HUES64 (cell line): ENCODE measurements at regions not wholly inside any gene's neighbourhood (a gene's known extent, or its start where the extent isn't known, plus 50 kb on each side); places are given as distances from the start of the nearest gene placed in this dataset.

ENCODE experiments used
- H3K27ac ChIP-seq: 2 replicates; pipeline ENCODE4 v1.7.0; 2013; ENCODE audit warnings: low read depth, low read length, inconsistent platforms
- H3K27me3 ChIP-seq: 2 replicates; pipeline ENCODE4 v1.6.1; 2013; ENCODE audit warnings: mild to moderate bottlenecking, low read length; ENCODE audit not compliant: insufficient read depth
- H3K36me3 ChIP-seq: 2 replicates; pipeline ENCODE4 v1.6.1; 2013; ENCODE audit warnings: mild to moderate bottlenecking, low read length; ENCODE audit not compliant: insufficient read depth
- H3K4me1 ChIP-seq: 2 replicates; pipeline ENCODE4 v1.6.1; 2013; ENCODE audit warnings: mild to moderate bottlenecking, low read length, moderate library complexity; ENCODE audit not compliant: insufficient read depth
- H3K4me3 ChIP-seq: 2 replicates; pipeline ENCODE4 v1.5.1; 2013; ENCODE audit warnings: mild to moderate bottlenecking, low read length, moderate library complexity
- H3K9ac ChIP-seq: 2 replicates; pipeline ENCODE4 v1.6.1; 2013; ENCODE audit warnings: mild to moderate bottlenecking, low read depth, low read length
- H3K9me3 ChIP-seq: 2 replicates; pipeline ENCODE4 v1.6.1; 2013; ENCODE audit warnings: low read depth, low read length; ENCODE audit not compliant: insufficient read depth
- WGBS: fragments of 150-250, 120-280 bp; methylation state at CpG from one replicate; pipeline ENCODE4 v1.1.7; 2013; ENCODE audit warnings: missing lambda C conversion rate; 5-methylcytosine and 5-hydroxymethylcytosine counted together

DNA sequence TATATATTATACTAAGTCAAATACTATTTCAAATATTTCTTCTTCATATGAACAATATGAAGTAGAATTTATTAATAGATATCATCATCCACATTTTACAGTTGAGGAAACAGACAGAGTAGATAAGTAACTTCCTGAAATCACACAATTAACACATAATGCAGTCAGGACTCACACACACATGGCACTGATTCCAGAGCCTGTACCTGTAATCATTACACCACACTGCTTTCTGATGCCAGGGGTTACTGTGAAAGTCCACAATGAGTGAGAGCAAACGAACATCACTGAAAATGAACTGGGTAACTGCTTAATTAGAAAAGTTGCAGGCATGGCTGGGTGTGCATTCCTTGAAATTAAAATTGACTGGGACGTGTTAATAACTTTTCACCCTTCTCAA lies 169.3 kb upstream of the IFNG-AS1 start:
- Histone ChIP-seq H3K4me1 (no peaks in the 10 kb centered on the region), H3K4me3 (no peak overlapping the region), H3K9me3 (peaks cover 17% of the 10 kb centered on the region), H3K27ac (no peak overlapping the region), H3K36me3 (no peaks in the 10 kb centered on the region), H3K27me3 (no peaks in the 10 kb centered on the region), H3K9ac (no peak overlapping the region)
- WGBS, result 96% methylated on average over 2 of the region's 2 CpGs

DNA sequence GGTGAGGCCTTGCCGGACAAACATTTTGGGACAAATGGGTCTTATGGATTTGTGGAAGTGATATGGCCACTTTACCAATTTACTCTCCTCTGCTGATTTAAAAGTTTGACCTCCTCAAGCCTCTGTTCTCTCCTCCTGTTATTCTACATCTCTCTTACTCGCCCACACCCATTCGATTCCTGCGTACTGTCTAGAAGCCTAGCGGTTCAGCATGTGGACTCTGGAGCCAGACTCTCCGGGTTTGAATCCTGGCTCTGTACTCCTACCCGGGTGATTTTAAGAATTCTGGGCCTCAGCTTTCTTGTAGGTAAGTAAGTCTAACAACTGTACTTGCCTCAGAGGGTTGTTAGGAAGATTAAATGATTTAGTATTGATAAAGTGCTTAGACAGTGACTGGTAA lies 168.6 kb upstream of the IFNG-AS1 start:
- 88% methylated on average over 7 of the region's 7 CpGs for WGBS
- peaks cover 14% of the 10 kb centered on the region for H3K9me3 ChIP-seq
- H3K9ac ChIP-seq, result no peak overlapping the region
- no peaks in the 10 kb centered on the region for H3K36me3 ChIP-seq
- no peak overlapping the region for H3K27ac ChIP-seq
- H3K4me1 ChIP-seq, result no peaks in the 10 kb centered on the region
- no peak overlapping the region for H3K4me3 ChIP-seq
- no peaks in the 10 kb centered on the region for H3K27me3 ChIP-seq

- Histone ChIP-seq H3K4me1 (peaks cover 8% of the 10 kb centered on the region; the same call in 1 of the 2 replicates), H3K27me3 (no peaks in the 10 kb centered on the region), H3K9ac (no peak overlapping the region), H3K27ac (no peak overlapping the region), H3K9me3 (no peaks in the 10 kb centered on the region), H3K36me3 (no peaks in the 10 kb centered on the region), H3K4me3 (no peak overlapping the region)
- WGBS, result 93% methylated on average over 1 of the region's 1 CpG
Measured at GRCh38 chr12:67822826-67823225, 166.4 kb upstream of the IFNG-AS1 start.

DNA sequence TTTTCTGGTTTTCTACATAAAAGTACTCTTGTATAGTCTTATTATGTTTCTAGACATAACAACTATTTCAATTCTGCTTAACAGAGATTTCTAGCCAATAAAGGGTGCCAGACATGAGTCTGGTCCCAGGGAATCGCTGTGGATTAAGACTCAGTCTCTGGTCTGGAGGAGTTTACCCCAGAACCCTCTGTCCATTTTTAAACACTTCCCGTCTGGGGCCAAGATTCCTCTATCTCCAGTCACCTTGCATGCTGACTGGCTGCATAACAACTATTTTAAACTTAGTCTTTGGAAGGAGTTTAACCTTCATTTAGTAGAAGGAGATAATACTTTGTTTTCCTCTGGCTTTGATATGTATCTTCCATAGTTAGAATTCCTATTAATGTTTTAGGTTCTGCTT lies 163.1 kb upstream of the IFNG-AS1 start:
- Histone ChIP-seq H3K27me3 (no peaks in the 10 kb centered on the region), H3K27ac (no peak overlapping the region)
- 93% methylated on average over 2 of the region's 2 CpGs for WGBS

DNA sequence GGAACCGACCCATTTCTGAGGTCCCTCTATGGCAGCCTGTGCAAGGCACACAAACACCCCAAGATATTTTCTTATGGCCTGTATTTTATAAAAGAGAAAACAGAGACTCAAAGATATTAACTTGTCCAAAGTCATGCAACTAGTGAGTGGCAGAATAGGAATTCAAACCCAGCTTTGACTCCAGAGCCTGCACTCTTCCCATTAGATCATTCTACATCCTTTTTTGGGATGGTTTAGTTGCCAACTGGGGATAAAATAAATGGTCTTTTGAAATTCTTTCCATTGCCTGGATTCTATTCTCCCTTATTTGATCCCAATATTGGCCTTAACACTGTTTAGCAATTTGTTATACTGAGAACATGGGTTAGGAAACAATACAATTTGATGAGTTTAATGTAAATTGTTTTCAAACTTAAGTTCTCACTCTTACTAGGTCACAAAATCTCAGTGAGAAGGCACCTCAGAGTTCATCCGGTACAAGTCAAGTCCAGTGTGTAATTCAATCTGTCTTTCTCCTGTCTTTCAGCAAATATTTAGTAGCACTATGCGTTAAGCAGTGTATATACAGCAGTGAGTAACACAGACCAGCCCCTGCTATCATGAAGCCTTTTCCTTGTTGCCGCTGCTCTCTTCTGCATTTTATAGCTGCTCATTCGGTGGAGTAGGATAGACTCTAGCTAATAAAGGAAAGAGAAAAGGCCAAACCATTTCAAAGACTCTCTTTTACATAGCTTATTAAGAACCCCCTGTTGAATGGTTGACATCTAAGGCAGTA lies 162.1 kb upstream of the IFNG-AS1 start:
- no peaks in the 10 kb centered on the region for H3K9me3 ChIP-seq
- no peak overlapping the region for H3K27ac ChIP-seq
- no peaks in the 10 kb centered on the region for H3K36me3 ChIP-seq
- no peak overlapping the region for H3K9ac ChIP-seq
- peaks cover 10% of the 10 kb centered on the region; the same call in 1 of the 2 replicates for H3K4me1 ChIP-seq
- no peak overlapping the region for H3K4me3 ChIP-seq
- 91% methylated on average over 5 of the region's 5 CpGs for WGBS
- no peaks in the 10 kb centered on the region for H3K27me3 ChIP-seq

More for the DNA sequence above, 163.1 kb upstream of the IFNG-AS1 start:
- Histone ChIP-seq H3K9ac (no peak overlapping the region), H3K4me1 (peaks cover 10% of the 10 kb centered on the region; the same call in 1 of the 2 replicates), H3K4me3 (no peak overlapping the region), H3K9me3 (no peaks in the 10 kb centered on the region), H3K36me3 (no peaks in the 10 kb centered on the region)

DNA sequence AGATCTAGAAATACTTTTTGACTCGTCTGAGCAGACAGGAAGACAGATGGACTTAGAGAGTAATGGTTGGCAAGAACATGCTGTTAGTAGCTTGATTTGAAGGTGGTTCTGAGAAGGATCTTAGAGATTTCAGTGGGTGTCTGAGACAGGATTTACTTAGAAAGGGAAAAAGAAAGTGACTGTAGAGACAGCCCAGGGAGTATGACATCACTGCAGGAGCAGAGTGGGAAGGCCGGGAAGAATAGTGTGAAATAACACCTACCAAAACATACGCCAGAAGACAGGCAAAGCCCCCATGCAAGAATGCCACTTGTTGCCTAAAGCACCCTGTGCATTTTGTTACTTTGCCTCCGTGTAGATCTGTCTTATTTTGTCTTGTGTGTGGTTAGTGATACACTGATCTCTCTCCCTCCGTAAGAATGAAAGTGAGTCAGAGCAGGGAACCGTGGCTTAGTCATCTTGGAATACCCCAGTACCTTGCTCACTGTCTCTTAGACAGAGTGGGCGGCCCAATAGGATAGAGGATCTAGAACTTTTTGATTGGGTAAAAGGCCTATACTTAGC lies 161.3 kb upstream of the IFNG-AS1 start:
- peaks cover 10% of the 10 kb centered on the region; the same call in 1 of the 2 replicates for H3K4me1 ChIP-seq
- no peaks in the 10 kb centered on the region for H3K27me3 ChIP-seq
- H3K9ac ChIP-seq, result no peak overlapping the region
- no peaks in the 10 kb centered on the region for H3K36me3 ChIP-seq
- no peaks in the 10 kb centered on the region for H3K9me3 ChIP-seq
- 65% methylated on average over 7 of the region's 7 CpGs for WGBS
- no peak overlapping the region for H3K27ac ChIP-seq
- no peak overlapping the region for H3K4me3 ChIP-seq

GRCh38 chr12:67829896-67830295 lies 159.4 kb upstream of the IFNG-AS1 start:
- WGBS, result 97% methylated on average over 3 of the region's 4 CpGs
- H3K27me3 ChIP-seq, result no peaks in the 10 kb centered on the region
- no peaks in the 10 kb centered on the region for H3K9me3 ChIP-seq
- H3K4me3 ChIP-seq, result no peak overlapping the region
- no peak overlapping the region for H3K27ac ChIP-seq
- no peaks in the 10 kb centered on the region for H3K36me3 ChIP-seq
- no peak overlapping the region for H3K9ac ChIP-seq
- H3K4me1 ChIP-seq, result peaks cover 10% of the 10 kb centered on the region; the same call in 1 of the 2 replicates

DNA sequence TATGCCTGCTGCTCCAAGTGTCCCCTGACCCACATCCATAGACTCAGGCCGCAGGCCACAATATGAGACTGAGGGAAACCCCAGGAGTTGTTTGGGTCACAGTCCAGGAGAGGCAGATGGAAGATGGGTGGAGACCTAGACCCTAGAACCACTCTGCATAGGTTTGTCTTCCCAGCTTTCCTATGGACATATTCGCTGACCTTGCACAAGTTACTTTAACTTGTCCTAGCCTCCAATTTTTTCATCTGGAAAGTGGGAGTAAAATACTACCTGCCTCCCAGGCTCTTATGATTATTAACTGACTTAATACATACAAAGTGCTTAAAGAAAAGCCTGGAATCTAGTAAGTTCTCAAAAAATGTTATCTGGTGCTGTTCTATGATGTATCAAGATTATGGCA lies 157.1 kb upstream of the IFNG-AS1 start:
- H3K27ac ChIP-seq, result no peak overlapping the region
- H3K27me3 ChIP-seq, result no peaks in the 10 kb centered on the region
- H3K4me3 ChIP-seq, result no peak overlapping the region
- H3K9ac ChIP-seq, result no peak overlapping the region
- peaks cover 9% of the 10 kb centered on the region; the same call in 1 of the 2 replicates for H3K4me1 ChIP-seq
- H3K36me3 ChIP-seq, result no peaks in the 10 kb centered on the region
- no peaks in the 10 kb centered on the region for H3K9me3 ChIP-seq
- 85% methylated on average over 2 of the region's 2 CpGs for WGBS

- H3K9me3 ChIP-seq, result 0 out of 2 replicates have a peak, but pooled peaks cover under 1% of the 10 kb centered on the region
- 92% methylated on average over 4 of the region's 5 CpGs for WGBS
Measured at GRCh38 chr12:67833602-67834001, 155.6 kb upstream of the IFNG-AS1 start.

DNA sequence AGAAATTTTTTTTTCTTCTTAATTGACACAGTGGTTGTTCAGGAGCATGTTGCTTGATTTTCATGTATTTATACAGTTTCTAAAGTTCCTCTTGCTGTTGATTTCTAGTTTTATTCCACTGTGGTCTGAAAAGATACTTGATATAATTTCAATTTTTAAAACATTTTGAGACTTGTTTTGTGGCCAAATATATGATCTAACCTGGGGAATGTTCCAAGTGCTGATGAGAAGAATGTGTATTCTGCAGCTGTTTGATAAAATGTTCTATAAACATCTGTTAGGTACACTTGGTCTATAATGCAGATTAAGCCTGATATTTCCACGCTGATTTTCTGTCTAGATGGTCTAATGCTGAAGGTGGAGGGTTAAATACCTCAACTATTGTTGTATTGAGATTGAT lies 151.4 kb upstream of the IFNG-AS1 start:
- H3K27ac ChIP-seq, result no peak overlapping the region
- H3K36me3 ChIP-seq, result no peaks in the 10 kb centered on the region
- H3K4me1 ChIP-seq, result no peaks in the 10 kb centered on the region
- no peak overlapping the region for H3K9ac ChIP-seq
- 100% methylated on average over 1 of the region's 1 CpG for whole genome bisulfite sequencing
- H3K27me3 ChIP-seq, result no peaks in the 10 kb centered on the region
- H3K9me3 ChIP-seq, result 0 out of 2 replicates have a peak, but pooled peaks cover 4% of the 10 kb centered on the region
- H3K4me3 ChIP-seq, result no peak overlapping the region

More at GRCh38 chr12:67833602-67834001, 155.6 kb upstream of the IFNG-AS1 start:
- Histone ChIP-seq H3K4me3 (no peak overlapping the region), H3K36me3 (no peaks in the 10 kb centered on the region), H3K9ac (no peak overlapping the region), H3K4me1 (no peaks in the 10 kb centered on the region), H3K27me3 (no peaks in the 10 kb centered on the region), H3K27ac (no peak overlapping the region)

GRCh38 chr12:67842124-67842523 lies 147.1 kb upstream of the IFNG-AS1 start:
- Histone ChIP-seq H3K36me3 (no peaks in the 10 kb centered on the region), H3K9me3 (0 out of 2 replicates have a peak, but pooled peaks cover 4% of the 10 kb centered on the region), H3K9ac (no peak overlapping the region), H3K27ac (no peak overlapping the region), H3K4me3 (no peak overlapping the region), H3K4me1 (no peaks in the 10 kb centered on the region), H3K27me3 (no peaks in the 10 kb centered on the region)
- WGBS, result 94% methylated on average over 2 of the region's 2 CpGs
